Kasumi-1 (cell line): ENCODE measurements at regions not wholly inside any gene's neighbourhood (a gene's known extent, or its start where the extent isn't known, plus 50 kb on each side); places are given as distances from the start of the nearest gene placed in this dataset.
"Not testable (repeated sequence)": the region's sequence is repeated elsewhere in the genome, so short reads cannot be mapped to it uniquely, and the experiment has no call there.

Experiments used
- DNase-seq, 2 experiments: peaks; one replicate each; lab custom pipeline; 2025; lab: John Stamatoyannopoulos, UW

- DNase-seq, result no peak
These were observed 276.2 kb upstream of the CNTN6 start for GRCh38 chr3:816605-817004.

DNA sequence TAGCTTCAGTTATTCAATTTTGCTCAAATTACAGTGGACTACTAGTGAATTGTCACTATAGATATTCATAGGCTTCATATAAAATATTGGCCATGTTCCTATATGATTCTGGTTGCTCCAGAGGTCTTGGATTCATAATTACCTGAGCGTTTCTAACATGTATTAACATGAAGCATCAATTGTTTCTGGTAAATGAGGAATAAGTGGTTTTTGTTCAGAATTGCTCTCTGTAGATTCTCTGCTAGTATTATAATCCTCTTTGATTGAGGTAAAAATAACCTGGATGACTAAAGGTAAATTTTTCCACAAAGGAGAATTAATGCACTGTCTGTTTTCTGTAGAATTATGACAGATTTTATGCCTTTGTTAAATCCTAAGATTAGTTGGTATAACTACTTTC lies 258.1 kb upstream of the CNTN6 start:
- DNase-seq, result no peak

GRCh38 chr3:835096-835495 lies 257.7 kb upstream of the CNTN6 start:
- DNase-seq, result no peak

GRCh38 chr3:839981-840380 lies 252.8 kb upstream of the CNTN6 start:
- no peak for DNase-seq

DNA sequence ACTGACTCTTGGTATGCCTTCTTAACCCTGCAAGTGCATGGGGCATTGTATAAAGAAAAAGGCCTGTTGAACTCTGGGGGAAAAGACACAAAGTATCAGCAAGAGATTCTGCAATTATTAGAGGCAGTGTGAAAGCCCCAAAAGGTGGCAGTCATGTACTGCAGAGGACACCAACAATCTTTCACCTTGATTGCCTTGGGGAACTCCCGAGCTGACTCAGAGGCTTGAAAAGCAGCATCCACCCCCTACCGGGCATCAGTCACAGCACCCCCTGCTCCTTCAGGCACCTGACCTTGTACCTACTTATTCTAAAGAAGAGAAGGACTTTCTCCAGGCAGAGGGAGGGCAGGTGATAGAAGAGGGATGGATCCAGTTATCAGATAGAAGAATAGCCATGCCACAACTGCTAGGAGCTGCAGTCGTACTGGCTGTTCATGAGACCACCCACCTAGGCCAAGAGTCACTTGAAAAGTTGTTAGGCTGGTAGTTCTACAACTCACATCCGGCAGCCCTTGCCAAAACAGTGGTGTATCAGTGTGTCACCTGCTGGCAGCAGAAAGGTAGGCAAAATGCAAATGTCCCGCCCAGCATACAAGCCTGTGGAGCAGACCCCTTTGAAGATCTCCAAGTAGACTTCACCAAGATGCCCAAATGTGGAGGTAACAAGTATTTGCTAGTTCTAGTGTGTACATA lies 241.6 kb upstream of the CNTN6 start:
- no peak for DNase-seq

GRCh38 chr3:852033-852432 lies 240.8 kb upstream of the CNTN6 start:
- DNase-seq, result peak in 1 of 2 experiments; percentile 4

- peak in 1 of 2 experiments; percentile 3 for DNase-seq
These were observed 239.3 kb upstream of the CNTN6 start for GRCh38 chr3:853489-853888.

DNA sequence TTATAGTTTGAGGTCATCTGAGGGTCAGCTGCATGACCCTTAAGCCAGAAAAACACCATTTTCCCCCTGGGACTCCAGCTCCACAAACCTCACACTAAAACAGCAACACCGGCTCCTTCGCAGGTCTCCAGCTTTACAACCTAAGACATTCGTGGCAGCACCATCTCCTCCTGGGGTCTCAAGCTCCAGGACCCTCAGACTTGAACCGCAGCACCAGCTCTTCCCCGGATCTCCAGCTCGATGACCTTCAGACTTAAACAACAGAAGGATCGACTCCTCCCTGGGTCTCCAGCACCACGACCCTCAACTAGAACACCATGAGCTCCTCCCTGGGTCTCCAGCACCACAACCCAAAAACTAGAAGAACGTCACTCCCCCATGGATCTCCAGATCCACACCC lies 233.7 kb upstream of the CNTN6 start:
- no peak for DNase-seq

- DNase-seq, result peak; percentile 8 to 16
These were observed 231.1 kb upstream of the CNTN6 start for GRCh38 chr3:861721-862120.

GRCh38 chr3:869269-869668 lies 223.6 kb upstream of the CNTN6 start:
- DNase-seq, result no peak

DNA sequence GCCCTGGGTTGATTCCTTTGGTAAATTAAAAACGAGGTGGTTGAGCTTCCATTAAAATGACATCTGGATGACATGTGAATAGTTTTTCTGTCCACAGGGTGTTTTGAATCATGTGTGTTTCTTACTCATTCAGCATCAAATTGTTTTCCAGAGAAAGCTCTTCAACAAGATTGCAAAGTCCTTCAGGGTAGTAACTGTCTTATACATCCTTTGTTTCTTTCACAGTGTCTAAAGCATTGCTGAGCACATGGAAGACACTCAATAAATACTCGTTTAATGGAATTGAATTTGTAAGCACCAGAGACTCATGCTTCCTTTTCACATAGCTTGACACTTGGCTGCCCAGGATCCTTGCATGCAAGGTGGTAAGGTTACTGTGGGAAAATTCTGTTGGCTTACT lies 223.1 kb upstream of the CNTN6 start:
- DNase-seq, result no peak

DNA sequence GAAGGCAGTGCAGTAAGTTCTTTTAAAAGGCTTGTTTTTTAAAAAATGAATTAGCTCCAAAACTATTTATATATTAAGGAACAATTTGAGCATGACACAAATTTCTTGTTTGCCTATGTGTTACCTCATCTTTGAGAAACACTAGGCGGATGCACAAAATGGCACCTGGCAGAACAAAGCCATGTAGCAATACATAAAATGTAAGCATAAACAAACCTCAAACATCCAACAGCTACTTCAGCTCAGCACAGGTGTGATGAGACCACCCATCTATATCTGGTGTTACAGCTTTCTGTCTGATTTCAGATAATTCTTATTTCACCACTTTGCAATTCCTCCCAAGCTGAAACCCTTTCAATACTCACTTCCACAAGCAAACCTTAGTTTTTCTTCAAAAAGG lies 221.2 kb upstream of the CNTN6 start:
- no peak for DNase-seq

- DNase-seq, result peak; percentile 65 to 74
These were observed 215.8 kb upstream of the CNTN6 start for GRCh38 chr3:877001-877400.

- no peak for DNase-seq
These were observed 214.1 kb upstream of the CNTN6 start for GRCh38 chr3:878746-879145.

DNA sequence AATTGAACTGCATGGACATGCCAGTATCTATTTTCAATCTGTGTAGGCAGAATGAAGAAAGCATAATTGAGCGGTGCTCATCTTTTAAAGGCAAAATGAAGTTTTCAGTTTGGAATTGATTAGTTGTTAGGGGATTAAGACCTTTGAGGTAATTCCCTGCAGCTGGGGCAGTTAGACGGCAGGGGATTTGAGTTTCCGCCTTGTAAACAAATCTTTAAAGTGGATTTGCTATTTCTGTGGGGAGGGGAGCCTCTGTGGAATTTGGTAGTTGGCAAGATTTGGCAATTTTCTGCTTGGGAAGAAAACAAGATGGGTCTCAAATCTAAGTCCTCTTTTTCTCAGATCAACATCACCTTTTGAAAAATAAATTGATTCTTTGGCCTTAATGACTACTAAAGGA lies 212.5 kb upstream of the CNTN6 start:
- no peak for DNase-seq

DNA sequence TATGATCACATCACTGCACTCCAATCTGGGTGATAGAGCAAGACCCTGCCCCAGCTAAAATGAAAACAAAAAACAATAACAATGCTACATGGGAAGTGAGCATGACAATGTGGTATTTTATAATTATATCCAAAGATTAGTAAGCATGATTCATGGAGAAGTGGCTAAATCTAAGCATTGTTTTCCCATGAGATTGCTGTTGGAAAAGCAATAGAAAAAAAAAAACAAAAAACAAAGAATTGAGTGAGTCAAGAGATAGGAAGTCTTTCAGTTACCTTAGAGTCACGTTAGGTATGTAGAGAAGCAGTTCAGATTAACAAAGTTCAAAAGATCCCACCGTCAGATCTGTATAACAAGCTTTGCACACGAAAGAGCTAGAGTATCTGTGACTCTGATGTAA lies 210.3 kb upstream of the CNTN6 start:
- no peak for DNase-seq

DNA sequence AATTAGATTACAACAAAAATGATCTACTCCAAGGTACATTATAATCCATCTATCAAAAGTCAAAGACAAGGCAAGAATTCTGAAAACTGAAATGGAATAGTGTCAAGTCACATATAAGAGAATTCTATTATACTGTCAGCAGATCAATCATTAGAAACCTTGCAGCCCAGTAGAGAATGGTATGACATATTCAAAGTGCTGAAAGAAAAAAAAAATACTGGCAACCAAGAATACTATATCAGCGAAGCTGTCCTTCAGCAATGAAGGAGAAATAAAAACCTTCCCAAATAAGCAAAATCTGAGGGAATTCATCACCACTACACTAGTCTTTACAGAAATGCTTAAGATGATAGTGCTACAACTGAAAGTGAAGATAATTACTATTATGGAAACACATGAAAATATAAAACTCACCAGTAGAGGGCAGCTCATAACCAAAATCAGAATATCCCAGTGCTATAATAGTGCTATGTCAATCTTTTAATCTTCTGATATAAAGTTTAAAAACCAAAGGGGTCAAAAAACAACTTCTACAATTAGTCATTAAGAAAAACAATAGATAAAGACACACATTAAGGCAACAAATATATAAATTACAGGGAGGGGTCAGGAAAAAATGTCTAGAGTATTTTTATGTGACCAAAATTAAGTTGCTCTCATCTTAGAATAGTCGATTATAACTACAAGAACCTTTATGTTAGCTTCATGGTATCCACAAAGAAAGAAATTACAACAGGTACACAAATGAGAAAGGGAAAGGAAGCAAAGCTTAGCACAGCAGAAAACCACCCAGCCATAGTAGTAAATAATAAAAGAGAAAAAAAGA lies 190.7 kb upstream of the CNTN6 start:
- DNase-seq, result peak; percentile 25 to 50

DNA sequence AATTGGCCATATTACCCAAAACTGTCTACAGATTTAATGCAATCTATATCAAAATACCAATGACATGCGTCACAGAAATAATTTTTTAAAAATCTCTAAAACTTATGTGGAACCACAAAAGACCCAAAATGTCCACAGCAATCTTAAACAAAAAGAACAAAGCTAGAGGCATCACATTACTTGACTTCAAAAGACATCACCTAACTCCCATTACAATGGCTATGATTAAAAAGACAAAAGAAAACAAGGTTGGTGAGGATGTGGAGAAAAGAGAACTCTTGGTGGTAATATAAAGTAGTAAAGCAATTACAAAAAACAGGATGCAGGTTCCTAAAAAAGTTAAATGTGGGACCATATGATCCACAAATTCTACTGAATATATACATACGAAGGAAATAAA lies 187.6 kb upstream of the CNTN6 start:
- DNase-seq, result no peak

GRCh38 chr3:906739-907138 lies 186.1 kb upstream of the CNTN6 start:
- DNase-seq, result no peak

DNA sequence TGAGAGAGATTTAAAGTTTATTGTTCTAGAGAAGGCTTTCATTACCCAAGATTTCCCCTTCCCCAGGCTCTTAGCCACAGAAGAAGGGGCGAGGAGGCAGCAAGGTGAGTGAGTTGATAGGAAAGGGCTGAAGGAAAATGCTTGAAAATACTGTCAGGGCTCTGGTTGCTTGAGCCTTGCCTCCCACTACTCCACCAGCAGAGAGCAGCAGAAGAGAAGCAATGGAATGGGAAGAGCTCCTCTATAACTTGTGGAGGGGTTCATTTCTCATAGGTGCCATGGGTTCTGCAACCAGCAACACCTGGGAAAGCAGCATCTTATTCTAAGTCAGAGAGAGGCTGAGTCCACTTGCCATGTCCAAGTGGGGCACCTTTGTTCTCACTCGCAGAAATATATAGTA lies 184.0 kb upstream of the CNTN6 start:
- peak; percentile 8 to 9 for DNase-seq

GRCh38 chr3:912717-913116 lies 180.1 kb upstream of the CNTN6 start:
- not testable (repeated sequence) for DNase-seq

GRCh38 chr3:923161-923910 lies 169.5 kb upstream of the CNTN6 start:
- no peak for DNase-seq

DNA sequence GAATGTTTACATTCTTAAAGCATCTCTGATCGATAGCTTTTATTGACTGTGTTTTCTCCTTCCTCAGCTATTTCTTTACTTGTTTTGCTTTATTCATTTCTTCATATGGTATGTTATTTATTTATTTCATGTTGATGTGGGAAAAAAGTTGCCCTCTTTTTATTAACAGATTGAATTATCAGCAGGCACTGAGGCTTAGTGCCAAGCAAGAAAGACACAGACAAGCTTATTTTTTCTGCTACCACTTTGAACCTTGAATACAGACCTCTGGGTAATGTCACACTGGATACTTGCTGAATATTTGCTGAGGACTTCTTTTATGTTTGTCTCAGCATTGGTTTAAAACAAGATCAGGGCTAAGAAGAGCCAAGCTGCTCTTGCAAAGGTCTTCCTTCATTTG lies 162.0 kb upstream of the CNTN6 start:
- DNase-seq, result no peak
